GM23338 (cell line): ENCODE measurements at regions not wholly inside any gene's neighbourhood (a gene's known extent, or its start where the extent isn't known, plus 50 kb on each side); places are given as distances from the start of the nearest gene placed in this dataset.

Source experiments
- ATAC-seq: fragments of 200-7000 bp; cut with Tn5 transposase; 3 replicates; pipeline ENCODE4 v1.9.1; 2020
- DNase-seq: peaks from one replicate; pipeline ENCODE4 v3.0.0-alpha.2; 2015; ENCODE audit warnings: low spot score
- H2AFZ ChIP-seq: fragments of 200-600 bp; sonication (generic); 2 replicates; pipeline ENCODE4 v1.8.0; 2016; ENCODE audit warnings: antibody characterized with exemption, mild to moderate bottlenecking, moderate library complexity
- H3F3A ChIP-seq: fragments of 200-600 bp; sonication (generic); replicated peaks from 2 replicates; pipeline ENCODE4 v1.8.0; 2017; ENCODE audit warnings: antibody characterized with exemption, mixed run types, low read depth
- H3K27ac ChIP-seq: fragments of 200-600 bp; sonication (generic); 2 replicates; pipeline ENCODE4 v1.6.1; 2016; ENCODE audit warnings: low read depth
- H3K27me3 ChIP-seq: fragments of 200-600 bp; sonication (generic); 2 replicates; pipeline ENCODE4 v1.8.0; 2016; ENCODE audit warnings: mild to moderate bottlenecking, mixed run types, moderate library complexity; ENCODE audit not compliant: insufficient read depth
- H3K36me3 ChIP-seq: fragments of 200-600 bp; sonication (generic); 2 replicates; pipeline ENCODE4 v1.8.0; 2016; ENCODE audit warnings: mild to moderate bottlenecking; ENCODE audit not compliant: insufficient read depth
- H3K4me1 ChIP-seq: fragments of 200-600 bp; sonication (generic); 2 replicates; pipeline ENCODE4 v1.8.0; 2016; ENCODE audit warnings: mild to moderate bottlenecking, moderate library complexity; ENCODE audit not compliant: insufficient read depth
- H3K4me2 ChIP-seq: fragments of 200-600 bp; sonication (generic); 2 replicates; pipeline ENCODE4 v1.7.1; 2017; ENCODE audit warnings: mixed run types
- H3K4me3 ChIP-seq: fragments of 200-600 bp; sonication (generic); 2 replicates; pipeline ENCODE4 v1.6.1; 2016; ENCODE audit warnings: mixed run types
- H3K79me2 ChIP-seq: fragments of 200-600 bp; sonication (generic); replicated peaks from 2 replicates; pipeline ENCODE4 v1.8.0; 2017; ENCODE audit warnings: mild to moderate bottlenecking; ENCODE audit not compliant: insufficient read depth
- H3K9me2 ChIP-seq: fragments of 200-600 bp; sonication (generic); 2 replicates; pipeline ENCODE4 v1.8.0; 2017; ENCODE audit not compliant: insufficient read depth
- H4K20me1 ChIP-seq: fragments of 200-600 bp; sonication (generic); replicated peaks from 2 replicates; pipeline ENCODE4 v1.8.0; 2017; ENCODE audit warnings: mild to moderate bottlenecking; ENCODE audit not compliant: insufficient read depth
- H3K27ac Mint-ChIP-seq: 2 replicates; pipeline ENCODE4 v1.8.0; 2020; ENCODE audit warnings: inconsistent platforms, mild to moderate bottlenecking, moderate library complexity, mixed read lengths
- H3K27me3 Mint-ChIP-seq: 3 replicates; pipeline ENCODE4 v1.8.0; 2022; ENCODE audit warnings: low read depth, mild to moderate bottlenecking, moderate library complexity, mixed read lengths, inconsistent platforms; ENCODE audit not compliant: insufficient read depth, poor library complexity
- H3K36me3 Mint-ChIP-seq: 3 replicates; pipeline ENCODE4 v1.8.0; 2021; ENCODE audit warnings: low read depth, mild to moderate bottlenecking, inconsistent platforms, moderate library complexity, mixed read lengths
- H3K4me1 Mint-ChIP-seq: 3 replicates; pipeline ENCODE4 v1.8.0; 2020; ENCODE audit warnings: mild to moderate bottlenecking, inconsistent platforms, mixed read lengths
- H3K4me3 Mint-ChIP-seq: 3 replicates; pipeline ENCODE4 v1.8.0; 2021; ENCODE audit warnings: moderate library complexity, mild to moderate bottlenecking, inconsistent platforms, mixed read lengths
- H3K9me3 Mint-ChIP-seq: 3 replicates; pipeline ENCODE4 v1.8.0; 2020; ENCODE audit warnings: moderate library complexity, mild to moderate bottlenecking, inconsistent platforms, mixed read lengths
- CREB1 ChIP-seq: fragments of 250-450 bp; sonication (Bioruptor Pico); IDR thresholded peaks from 2 replicates; pipeline ENCODE4 v1.5.0; 2020; ENCODE audit warnings: low read depth, mild to moderate bottlenecking, moderate library complexity
- POLR2AphosphoS5 ChIP-seq: IDR thresholded peaks from 2 replicates; pipeline ENCODE4 v1.6.1; 2016; ENCODE audit warnings: antibody characterized with exemption, low read depth
- STAT1 ChIP-seq: IDR thresholded peaks from one replicate; pipeline ENCODE4 v1.6.1; 2016; ENCODE audit warnings: antibody characterized with exemption; ENCODE audit not compliant: unreplicated experiment
- ZNF114 ChIP-seq: fragments of 250-450 bp; sonication (Bioruptor Pico); IDR thresholded peaks from 2 replicates; pipeline ENCODE4 v1.5.0; 2020; ENCODE audit warnings: mild to moderate bottlenecking, moderate library complexity
- TF ChIP-seq, protein P1 (sequence below): IDR thresholded peaks from one replicate; pipeline ENCODE4 v1.6.1; 2018; ENCODE audit warnings: antibody characterized with exemption; ENCODE audit not compliant: unreplicated experiment
- TF ChIP-seq, protein P2 (sequence below), 2 experiments: fragments of 200-600 bp in 1 of 2; sonication (generic) in 1 of 2; conservative IDR thresholded peaks; 2 replicates each; pipeline versions ENCODE4 v1.5.1 to v1.6.1; 2016 to 2017; ENCODE audit warnings: antibody characterized with exemption in 2 of 2, low read depth in 2 of 2, mild to moderate bottlenecking in 2 of 2, moderate library complexity in 1 of 2

DNA sequence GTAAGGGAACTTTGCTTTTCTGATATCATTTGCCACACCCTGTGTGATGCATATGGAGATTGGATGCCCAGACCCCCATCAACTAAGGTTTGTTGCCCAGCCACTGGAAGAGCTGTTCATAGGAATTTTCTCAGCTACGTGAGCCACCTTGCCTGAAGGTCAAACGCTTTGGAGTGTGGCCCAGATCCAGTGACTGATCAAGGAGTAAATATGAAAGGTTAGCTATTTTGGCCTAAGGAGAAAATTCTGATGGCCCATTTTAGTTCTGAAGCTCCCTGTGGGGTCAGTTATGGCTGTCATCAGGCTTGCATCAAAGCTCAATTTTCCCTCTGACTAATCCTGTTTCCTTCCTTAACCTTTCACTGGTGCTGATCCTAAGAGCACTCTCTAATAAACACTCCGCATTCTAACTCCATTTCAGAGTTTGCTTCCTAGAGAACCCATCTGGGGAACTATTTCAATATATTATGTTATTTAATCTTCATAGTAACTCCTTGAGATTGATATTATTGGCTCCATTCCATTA lies 407.7 kb downstream of the SPRY1 start:
- no peak for ATAC-seq
- no peaks in the 10 kb centered on the region for H3K36me3 ChIP-seq
- H3K27me3 Mint-ChIP-seq = peaks cover 1% of the 10 kb centered on the region
- no peak overlapping the region for H3K27ac Mint-ChIP-seq
- no peaks in the 10 kb centered on the region for H3K9me2 ChIP-seq
- H4K20me1 ChIP-seq = no peaks in the 10 kb centered on the region
- no peaks in the 10 kb centered on the region for H3F3A ChIP-seq
- H3K9me3 Mint-ChIP-seq = peaks cover 2% of the 10 kb centered on the region
- H2AFZ ChIP-seq = no peak overlapping the region
- TF ChIP-seq, protein P1, sequence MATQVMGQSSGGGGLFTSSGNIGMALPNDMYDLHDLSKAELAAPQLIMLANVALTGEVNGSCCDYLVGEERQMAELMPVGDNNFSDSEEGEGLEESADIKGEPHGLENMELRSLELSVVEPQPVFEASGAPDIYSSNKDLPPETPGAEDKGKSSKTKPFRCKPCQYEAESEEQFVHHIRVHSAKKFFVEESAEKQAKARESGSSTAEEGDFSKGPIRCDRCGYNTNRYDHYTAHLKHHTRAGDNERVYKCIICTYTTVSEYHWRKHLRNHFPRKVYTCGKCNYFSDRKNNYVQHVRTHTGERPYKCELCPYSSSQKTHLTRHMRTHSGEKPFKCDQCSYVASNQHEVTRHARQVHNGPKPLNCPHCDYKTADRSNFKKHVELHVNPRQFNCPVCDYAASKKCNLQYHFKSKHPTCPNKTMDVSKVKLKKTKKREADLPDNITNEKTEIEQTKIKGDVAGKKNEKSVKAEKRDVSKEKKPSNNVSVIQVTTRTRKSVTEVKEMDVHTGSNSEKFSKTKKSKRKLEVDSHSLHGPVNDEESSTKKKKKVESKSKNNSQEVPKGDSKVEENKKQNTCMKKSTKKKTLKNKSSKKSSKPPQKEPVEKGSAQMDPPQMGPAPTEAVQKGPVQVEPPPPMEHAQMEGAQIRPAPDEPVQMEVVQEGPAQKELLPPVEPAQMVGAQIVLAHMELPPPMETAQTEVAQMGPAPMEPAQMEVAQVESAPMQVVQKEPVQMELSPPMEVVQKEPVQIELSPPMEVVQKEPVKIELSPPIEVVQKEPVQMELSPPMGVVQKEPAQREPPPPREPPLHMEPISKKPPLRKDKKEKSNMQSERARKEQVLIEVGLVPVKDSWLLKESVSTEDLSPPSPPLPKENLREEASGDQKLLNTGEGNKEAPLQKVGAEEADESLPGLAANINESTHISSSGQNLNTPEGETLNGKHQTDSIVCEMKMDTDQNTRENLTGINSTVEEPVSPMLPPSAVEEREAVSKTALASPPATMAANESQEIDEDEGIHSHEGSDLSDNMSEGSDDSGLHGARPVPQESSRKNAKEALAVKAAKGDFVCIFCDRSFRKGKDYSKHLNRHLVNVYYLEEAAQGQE = no peak
- TF ChIP-seq POLR2AphosphoS5 (no peak), STAT1 (no peak)
- no peak for DNase-seq
- no peak overlapping the region for H3K4me3 ChIP-seq
- no peaks in the 10 kb centered on the region for H3K27me3 ChIP-seq
- no peak overlapping the region for H3K4me3 Mint-ChIP-seq
- H3K79me2 ChIP-seq = no peaks in the 10 kb centered on the region
- no peaks in the 10 kb centered on the region; the same call in 2 of the 3 replicates for H3K36me3 Mint-ChIP-seq
- H3K27ac ChIP-seq = no peak overlapping the region
- H3K4me1 Mint-ChIP-seq = peaks cover 13% of the 10 kb centered on the region; the same call in 2 of the 3 replicates
- H3K4me2 ChIP-seq = no peak overlapping the region
- no peaks in the 10 kb centered on the region for H3K4me1 ChIP-seq

DNA sequence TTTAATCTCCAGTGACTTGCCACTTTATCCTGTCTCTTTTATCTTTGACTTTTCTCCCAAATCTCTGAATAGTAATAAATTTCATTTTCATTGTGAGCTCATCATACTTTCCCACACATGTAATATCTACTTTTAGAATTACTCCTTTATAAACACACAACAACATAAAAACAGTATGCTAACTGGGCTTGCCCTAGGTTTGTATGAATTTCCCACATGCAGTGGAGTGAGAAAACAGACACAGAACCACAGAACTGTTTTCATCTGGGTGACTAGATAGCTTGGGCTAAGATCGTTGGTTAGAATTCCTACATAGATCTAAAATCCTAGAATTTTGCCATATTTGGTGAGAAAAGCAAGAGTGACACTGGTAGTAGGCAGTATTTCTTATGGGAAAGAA lies 409.5 kb downstream of the SPRY1 start:
- Mint-ChIP-seq H3K27ac (peak overlapping the region; percentile 37), H3K36me3 (no peaks in the 10 kb centered on the region), H3K4me3 (no peak overlapping the region), H3K9me3 (no peaks in the 10 kb centered on the region), H3K4me1 (peaks cover 13% of the 10 kb centered on the region; the same call in 2 of the 3 replicates), H3K27me3 (peaks cover 1% of the 10 kb centered on the region)
- ATAC-seq (no peak), DNase-seq (no peak)
- Histone ChIP-seq H3F3A (no peaks in the 10 kb centered on the region), H4K20me1 (no peaks in the 10 kb centered on the region), H3K36me3 (no peaks in the 10 kb centered on the region), H2AFZ (no peak overlapping the region), H3K27ac (no peak overlapping the region), H3K27me3 (no peaks in the 10 kb centered on the region), H3K4me1 (no peaks in the 10 kb centered on the region), H3K4me3 (no peak overlapping the region), H3K4me2 (no peak overlapping the region), H3K79me2 (no peaks in the 10 kb centered on the region), H3K9me2 (no peaks in the 10 kb centered on the region)
- TF ChIP-seq ZNF114 (CRISPR knock-in tag) (no peak), CREB1 (CRISPR knock-in tag) (no peak), STAT1 (no peak), POLR2AphosphoS5 (no peak)
- TF ChIP-seq, protein P2, sequence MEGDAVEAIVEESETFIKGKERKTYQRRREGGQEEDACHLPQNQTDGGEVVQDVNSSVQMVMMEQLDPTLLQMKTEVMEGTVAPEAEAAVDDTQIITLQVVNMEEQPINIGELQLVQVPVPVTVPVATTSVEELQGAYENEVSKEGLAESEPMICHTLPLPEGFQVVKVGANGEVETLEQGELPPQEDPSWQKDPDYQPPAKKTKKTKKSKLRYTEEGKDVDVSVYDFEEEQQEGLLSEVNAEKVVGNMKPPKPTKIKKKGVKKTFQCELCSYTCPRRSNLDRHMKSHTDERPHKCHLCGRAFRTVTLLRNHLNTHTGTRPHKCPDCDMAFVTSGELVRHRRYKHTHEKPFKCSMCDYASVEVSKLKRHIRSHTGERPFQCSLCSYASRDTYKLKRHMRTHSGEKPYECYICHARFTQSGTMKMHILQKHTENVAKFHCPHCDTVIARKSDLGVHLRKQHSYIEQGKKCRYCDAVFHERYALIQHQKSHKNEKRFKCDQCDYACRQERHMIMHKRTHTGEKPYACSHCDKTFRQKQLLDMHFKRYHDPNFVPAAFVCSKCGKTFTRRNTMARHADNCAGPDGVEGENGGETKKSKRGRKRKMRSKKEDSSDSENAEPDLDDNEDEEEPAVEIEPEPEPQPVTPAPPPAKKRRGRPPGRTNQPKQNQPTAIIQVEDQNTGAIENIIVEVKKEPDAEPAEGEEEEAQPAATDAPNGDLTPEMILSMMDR (conservative IDR thresholded peaks at IDR 0.05; ENCODE audit: low read depth in 2 of 2) = no peak
